Body of pancreas (tissue), 4 donors: ENCODE measurements at regions not wholly inside any gene's neighbourhood (a gene's known extent, or its start where the extent isn't known, plus 50 kb on each side); places are given as distances from the start of the nearest gene placed in this dataset.

Source experiments
- CTCF ChIP-seq, 7 experiments: fragments of 450-650 bp in 4 of 7; fragments of 200-600 bp in 3 of 7; sonication (generic) in 3 of 7; IDR thresholded peaks; one replicate each; pipeline ENCODE4 v1.5.1; 2016 to 2019; ENCODE audit warnings: antibody characterized with exemption in 7 of 7
- POLR2A ChIP-seq, 3 donors: fragments of 450-650 bp; IDR thresholded peaks; one replicate each; pipeline ENCODE4 v1.6.1; 2016; ENCODE audit warnings: antibody characterized with exemption in 3 of 3, mild to moderate bottlenecking in 2 of 3

- TF ChIP-seq POLR2A (IDR thresholded peaks at IDR 0.05) (no peak), CTCF (IDR thresholded peaks at IDR 0.05) (no peak)
Measured at GRCh38 chr10:78732381-78732780, 336.4 kb upstream of the ZMIZ1 start.
